NCI-H446 treated with DMSO at 0.1 percent for 48 hours (cell line): ENCODE measurements at regions not wholly inside any gene's neighbourhood (a gene's known extent, or its start where the extent isn't known, plus 50 kb on each side); places are given as distances from the start of the nearest gene placed in this dataset.
A peak's percentile ranks its signal among the peaks of the same experiment; 100 is the strongest.

Experiments
- DNase-seq: peaks from one replicate; lab custom pipeline; 2025; lab: John Stamatoyannopoulos, UW

GRCh38 chr7:142365410-142365842, 107.6 kb upstream of the PRSS58 start:
- no peak for DNase-seq

- DNase-seq = no peak
Measured at GRCh38 chr7:142364551-142364950, 106.7 kb upstream of the PRSS58 start.

- no peak for DNase-seq
Measured at GRCh38 chr7:142362349-142362748, 104.5 kb upstream of the PRSS58 start.

GRCh38 chr7:142359694-142360279, 101.9 kb upstream of the PRSS58 start:
- DNase-seq = no peak

- peak; percentile 25 for DNase-seq
Measured at GRCh38 chr7:142357953-142358520, 100.2 kb upstream of the PRSS58 start.

GRCh38 chr7:142356166-142356565, 98.3 kb upstream of the PRSS58 start:
- DNase-seq = no peak

- no peak for DNase-seq
Measured at GRCh38 chr7:142355328-142355727, 97.5 kb upstream of the PRSS58 start.

GRCh38 chr7:142353147-142354060, 95.5 kb upstream of the PRSS58 start:
- no peak for DNase-seq

- no peak for DNase-seq
Measured at GRCh38 chr7:142352543-142352942, 94.7 kb upstream of the PRSS58 start.

GRCh38 chr7:142351145-142351544, 93.3 kb upstream of the PRSS58 start:
- DNase-seq = no peak

- no peak for DNase-seq
Measured at GRCh38 chr7:142349670-142350405, 92.0 kb upstream of the PRSS58 start.

GRCh38 chr7:142348921-142349405, 91.1 kb upstream of the PRSS58 start:
- no peak for DNase-seq

- DNase-seq = no peak
Measured at GRCh38 chr7:142348100-142348499, 90.2 kb upstream of the PRSS58 start.

- DNase-seq = no peak
Measured at GRCh38 chr7:142347091-142347490, 89.2 kb upstream of the PRSS58 start.

GRCh38 chr7:142345811-142346210, 88.0 kb upstream of the PRSS58 start:
- DNase-seq = no peak

- DNase-seq = no peak
Measured at GRCh38 chr7:142338633-142339501, 81.0 kb upstream of the PRSS58 start.

GRCh38 chr7:142337054-142338001, 79.5 kb upstream of the PRSS58 start:
- DNase-seq = no peak

- DNase-seq = no peak
Measured at GRCh38 chr7:142334806-142335205, 76.9 kb upstream of the PRSS58 start.

- no peak for DNase-seq
Measured at GRCh38 chr7:142334236-142334635, 76.4 kb upstream of the PRSS58 start.

GRCh38 chr7:142332421-142332820, 74.6 kb upstream of the PRSS58 start:
- no peak for DNase-seq
